Suppressor macrophage (primary cell): ENCODE measurements at regions not wholly inside any gene's neighbourhood (a gene's known extent, or its start where the extent isn't known, plus 50 kb on each side); places are given as distances from the start of the nearest gene placed in this dataset.
"Not testable (repeated sequence)": the region's sequence is repeated elsewhere in the genome, so short reads cannot be mapped to it uniquely, and the experiment has no call there.

Source experiments
- DNase-seq, 4 experiments: peaks; one replicate each; pipeline ENCODE4 v3.0.0-alpha.2; 2020 to 2022

- DNase-seq, result no peak
Measured at GRCh38 chr12:46945591-46945990, 119.8 kb upstream of the SLC38A4 start.

- no peak for DNase-seq
Measured at GRCh38 chr12:46946137-46946536, 120.3 kb upstream of the SLC38A4 start.

- no peak for DNase-seq
Measured at GRCh38 chr12:46948936-46949545, 123.2 kb upstream of the SLC38A4 start.

GRCh38 chr12:46950094-46950493 lies 124.3 kb upstream of the SLC38A4 start:
- DNase-seq, result no peak

GRCh38 chr12:46952880-46953483 lies 126.4 kb upstream of the PCED1B start:
- no peak for DNase-seq

- DNase-seq, result peak in 3 of 4 experiments; percentile 15 to 54 (median 26)
Measured at GRCh38 chr12:46956451-46957035, 122.9 kb upstream of the PCED1B start.

- no peak for DNase-seq
Measured at GRCh38 chr12:46958053-46958452, 121.4 kb upstream of the PCED1B start.

- DNase-seq, result no peak
Measured at GRCh38 chr12:46958599-46959290, 120.7 kb upstream of the PCED1B start.

- peak; percentile 51 to 84 (median 72) for DNase-seq
Measured at GRCh38 chr12:46959502-46959901, 119.9 kb upstream of the PCED1B start.

- DNase-seq, result no peak
Measured at GRCh38 chr12:46960681-46961080, 118.7 kb upstream of the PCED1B start.

GRCh38 chr12:46963191-46963590 lies 116.2 kb upstream of the PCED1B start:
- DNase-seq, result no peak

GRCh38 chr12:46963977-46964971 lies 115.1 kb upstream of the PCED1B start:
- DNase-seq, result no peak

- no peak for DNase-seq
Measured at GRCh38 chr12:46965137-46965536, 114.3 kb upstream of the PCED1B start.

GRCh38 chr12:46965880-46966279 lies 113.5 kb upstream of the PCED1B start:
- no peak for DNase-seq

GRCh38 chr12:46970636-46971035 lies 108.8 kb upstream of the PCED1B start:
- no peak for DNase-seq

GRCh38 chr12:46973937-46974336 lies 105.5 kb upstream of the PCED1B start:
- DNase-seq, result not testable (repeated sequence)

- DNase-seq, result no peak
Measured at GRCh38 chr12:46977871-46978375, 101.5 kb upstream of the PCED1B start.

- DNase-seq, result no peak
Measured at GRCh38 chr12:46981622-46982021, 97.8 kb upstream of the PCED1B start.

- no peak for DNase-seq
Measured at GRCh38 chr12:46982629-46983392, 96.6 kb upstream of the PCED1B start.

- no peak for DNase-seq
Measured at GRCh38 chr12:46983393-46983793, 96.0 kb upstream of the PCED1B start.
